ENCODE measurements at regions not wholly inside any gene's neighbourhood (a gene's known extent, or its start where the extent isn't known, plus 50 kb on each side); places are given as distances from the start of the nearest gene placed in this dataset.

- Mint-ChIP-seq H3K27me3 (ENCODE audit: low read depth) (no peaks in the 10 kb centered on the region), H3K4me1 (peaks cover 16% of the 10 kb centered on the region), H3K4me3 (no peak overlapping the region), H3K27ac (no peak overlapping the region), H3K36me3 (ENCODE audit: low read depth) (no peaks in the 10 kb centered on the region), H3K9me3 (no peaks in the 10 kb centered on the region)
- TF ChIP-seq CTCF (IDR thresholded peaks at IDR 0.05; ENCODE audit: unreplicated experiment in 3 of 3): no peak
Observed at GRCh38 chr3:68483041-68483440, 449.3 kb downstream of the TAFA4 start.

- no peaks in the 10 kb centered on the region for H3K27me3 Mint-ChIP-seq (ENCODE audit: low read depth)
- no peak overlapping the region for H3K27ac Mint-ChIP-seq
- no peaks in the 10 kb centered on the region for H3K9me3 Mint-ChIP-seq
- no peak overlapping the region for H3K4me3 Mint-ChIP-seq
- H3K4me1 Mint-ChIP-seq: peaks cover 16% of the 10 kb centered on the region
- H3K36me3 Mint-ChIP-seq (ENCODE audit: low read depth): no peaks in the 10 kb centered on the region
- TF ChIP-seq CTCF (IDR thresholded peaks at IDR 0.05; ENCODE audit: unreplicated experiment in 3 of 3): no peak
Observed at GRCh38 chr3:68482565-68482964, 449.8 kb downstream of the TAFA4 start.

- Mint-ChIP-seq H3K9me3 (no peaks in the 10 kb centered on the region), H3K27me3 (ENCODE audit: low read depth) (no peaks in the 10 kb centered on the region), H3K4me3 (no peak overlapping the region), H3K36me3 (ENCODE audit: low read depth) (no peaks in the 10 kb centered on the region), H3K27ac (no peak overlapping the region), H3K4me1 (peaks cover 14% of the 10 kb centered on the region)
- TF ChIP-seq CTCF (IDR thresholded peaks at IDR 0.05; ENCODE audit: unreplicated experiment in 3 of 3): no peak
Observed at GRCh38 chr3:68479779-68480178, 452.6 kb downstream of the TAFA4 start.

GRCh38 chr3:68468695-68469375, 463.5 kb downstream of the TAFA4 start:
- Mint-ChIP-seq H3K4me3 (no peak overlapping the region), H3K36me3 (ENCODE audit: low read depth) (no peaks in the 10 kb centered on the region), H3K4me1 (no peaks in the 10 kb centered on the region), H3K27ac (no peak overlapping the region), H3K27me3 (ENCODE audit: low read depth) (no peaks in the 10 kb centered on the region), H3K9me3 (peaks cover 3% of the 10 kb centered on the region)
- TF ChIP-seq CTCF (IDR thresholded peaks at IDR 0.05; ENCODE audit: unreplicated experiment in 3 of 3): no peak

- no peaks in the 10 kb centered on the region for H3K27me3 Mint-ChIP-seq (ENCODE audit: low read depth)
- no peak overlapping the region for H3K4me3 Mint-ChIP-seq
- no peak for TF ChIP-seq CTCF (IDR thresholded peaks at IDR 0.05; ENCODE audit: unreplicated experiment in 3 of 3)
- no peak overlapping the region for H3K27ac Mint-ChIP-seq
- H3K36me3 Mint-ChIP-seq (ENCODE audit: low read depth): no peaks in the 10 kb centered on the region
- peaks cover 3% of the 10 kb centered on the region for H3K9me3 Mint-ChIP-seq
- H3K4me1 Mint-ChIP-seq: no peaks in the 10 kb centered on the region
Observed at GRCh38 chr3:68467465-68467864, 464.9 kb downstream of the TAFA4 start.

GRCh38 chr3:68458581-68458980, 473.8 kb downstream of the TAFA4 start:
- no peak for TF ChIP-seq CTCF (IDR thresholded peaks at IDR 0.05; ENCODE audit: unreplicated experiment in 3 of 3)
- peaks cover 4% of the 10 kb centered on the region for H3K36me3 Mint-ChIP-seq (ENCODE audit: low read depth)
- peak overlapping the region; percentile 48 to 81 (median 73) for H3K27ac Mint-ChIP-seq
- peaks cover 8% of the 10 kb centered on the region for H3K9me3 Mint-ChIP-seq
- H3K4me3 Mint-ChIP-seq: no peak overlapping the region
- no peaks in the 10 kb centered on the region for H3K27me3 Mint-ChIP-seq (ENCODE audit: low read depth)
- H3K4me1 Mint-ChIP-seq: peaks cover 6% of the 10 kb centered on the region
